Mesodermal cell (in vitro differentiated cells): ENCODE measurements at regions not wholly inside any gene's neighbourhood (a gene's known extent, or its start where the extent isn't known, plus 50 kb on each side); places are given as distances from the start of the nearest gene placed in this dataset.

Experiments used
- H3K27ac ChIP-seq: 2 replicates; pipeline ENCODE4 v1.7.0; 2013; ENCODE audit warnings: mild to moderate bottlenecking, low read depth, low read length, moderate library complexity; ENCODE audit not compliant: severe bottlenecking
- H3K36me3 ChIP-seq: 2 replicates; pipeline ENCODE4 v1.7.1; 2013; ENCODE audit warnings: mild to moderate bottlenecking, low read length, moderate library complexity; ENCODE audit not compliant: control insufficient read depth, insufficient read depth
- H3K4me1 ChIP-seq: one replicate; pipeline ENCODE4 v1.7.1; 2013; ENCODE audit warnings: mild to moderate bottlenecking, low read length; ENCODE audit not compliant: insufficient read depth, control insufficient read depth, poor library complexity, severe bottlenecking
- H3K4me3 ChIP-seq: 2 replicates; pipeline ENCODE4 v1.7.0; 2013; ENCODE audit warnings: low read length, control low read depth, mild to moderate bottlenecking; ENCODE audit not compliant: insufficient read depth, poor library complexity, severe bottlenecking; ENCODE audit errors: extremely low read depth
- H3K9me3 ChIP-seq: 2 replicates; pipeline ENCODE4 v1.7.1; 2013; ENCODE audit warnings: mild to moderate bottlenecking, low read length, moderate library complexity; ENCODE audit not compliant: control insufficient read depth
- WGBS, 2 experiments: methylation state at CpG; one replicate each; pipeline ENCODE4 v1.1.5; 2013; ENCODE audit warnings: missing lambda C conversion rate in 2 of 2; ENCODE audit not compliant: insufficient coverage in 2 of 2; 5-methylcytosine and 5-hydroxymethylcytosine counted together

GRCh38 chr6:168255283-168255881, 64.2 kb downstream of the DACT2 start:
- no peak overlapping the region for H3K4me3 ChIP-seq
- 93 to 100% methylated on average over 2 to 4 of the region's 4 CpGs for WGBS, 2 experiments
- no peaks in the 10 kb centered on the region for H3K4me1 ChIP-seq
- H3K9me3 ChIP-seq = peaks cover 3% of the 10 kb centered on the region
- no peaks in the 10 kb centered on the region for H3K36me3 ChIP-seq
- H3K27ac ChIP-seq = no peak overlapping the region

- Histone ChIP-seq H3K4me3 (no peak overlapping the region), H3K36me3 (no peaks in the 10 kb centered on the region), H3K4me1 (no peaks in the 10 kb centered on the region), H3K9me3 (peaks cover 3% of the 10 kb centered on the region), H3K27ac (no peak overlapping the region)
- 85 to 100% methylated on average over 4 of the region's 4 CpGs for WGBS, 2 experiments
Observed at GRCh38 chr6:168252267-168252666, 67.3 kb downstream of the DACT2 start.

GRCh38 chr6:168250250-168250649, 69.3 kb downstream of the DACT2 start:
- H3K9me3 ChIP-seq = peaks cover 3% of the 10 kb centered on the region
- WGBS, 2 experiments = 92 to 95% methylated on average over 8 to 10 of the region's 11 CpGs
- H3K27ac ChIP-seq = no peak overlapping the region

GRCh38 chr6:168249746-168250145, 69.8 kb downstream of the DACT2 start:
- Histone ChIP-seq H3K36me3 (no peaks in the 10 kb centered on the region), H3K27ac (no peak overlapping the region), H3K4me3 (no peak overlapping the region), H3K9me3 (peaks cover 3% of the 10 kb centered on the region), H3K4me1 (no peaks in the 10 kb centered on the region)
- WGBS, 2 experiments = 93 to 95% methylated on average over 13 of the region's 13 CpGs

More at GRCh38 chr6:168250250-168250649, 69.3 kb downstream of the DACT2 start:
- Histone ChIP-seq H3K36me3 (no peaks in the 10 kb centered on the region), H3K4me3 (no peak overlapping the region), H3K4me1 (no peaks in the 10 kb centered on the region)

GRCh38 chr6:168248148-168248620, 71.4 kb downstream of the DACT2 start:
- H3K9me3 ChIP-seq = no peaks in the 10 kb centered on the region
- 100% methylated on average over 1 to 3 of the region's 9 CpGs for WGBS, 2 experiments
- no peak overlapping the region for H3K27ac ChIP-seq
- H3K4me3 ChIP-seq = no peak overlapping the region
- no peaks in the 10 kb centered on the region for H3K4me1 ChIP-seq
- H3K36me3 ChIP-seq = no peaks in the 10 kb centered on the region

GRCh38 chr6:168247443-168248147, 72.0 kb downstream of the DACT2 start:
- WGBS, 2 experiments = 74 to 77% methylated on average over 12 of the region's 16 CpGs
- Histone ChIP-seq H3K4me3 (no peak overlapping the region), H3K36me3 (no peaks in the 10 kb centered on the region), H3K4me1 (no peaks in the 10 kb centered on the region), H3K27ac (no peak overlapping the region), H3K9me3 (no peaks in the 10 kb centered on the region)

GRCh38 chr6:168244961-168245551, 74.5 kb downstream of the DACT2 start:
- peaks cover 3% of the 10 kb centered on the region for H3K4me1 ChIP-seq
- no peak overlapping the region for H3K4me3 ChIP-seq
- no peak overlapping the region for H3K27ac ChIP-seq
- no peaks in the 10 kb centered on the region for H3K9me3 ChIP-seq
- no peaks in the 10 kb centered on the region for H3K36me3 ChIP-seq
- WGBS, 2 experiments = 87 to 98% methylated on average over 14 to 15 of the region's 17 CpGs

- H3K4me3 ChIP-seq = no peak overlapping the region
- no peak overlapping the region for H3K27ac ChIP-seq
- no peaks in the 10 kb centered on the region for H3K36me3 ChIP-seq
- H3K4me1 ChIP-seq = peaks cover 14% of the 10 kb centered on the region
- H3K9me3 ChIP-seq = no peaks in the 10 kb centered on the region
- 58 to 70% methylated on average over 4 to 5 of the region's 6 CpGs for WGBS, 2 experiments
Observed at GRCh38 chr6:168243812-168244376, 75.7 kb downstream of the DACT2 start.

GRCh38 chr6:168242940-168243225, 76.7 kb downstream of the DACT2 start:
- WGBS, 2 experiments = 92 to 93% methylated on average over 7 of the region's 8 CpGs
- H3K4me3 ChIP-seq = no peak overlapping the region
- H3K9me3 ChIP-seq = no peaks in the 10 kb centered on the region
- H3K4me1 ChIP-seq = peaks cover 15% of the 10 kb centered on the region
- no peak overlapping the region for H3K27ac ChIP-seq
- H3K36me3 ChIP-seq = no peaks in the 10 kb centered on the region

GRCh38 chr6:168242111-168242939, 77.3 kb downstream of the DACT2 start:
- WGBS, 2 experiments = 94 to 98% methylated on average over 5 to 7 of the region's 9 CpGs
- Histone ChIP-seq H3K27ac (no peak overlapping the region), H3K36me3 (no peaks in the 10 kb centered on the region), H3K4me3 (no peak overlapping the region), H3K9me3 (no peaks in the 10 kb centered on the region), H3K4me1 (peaks cover 15% of the 10 kb centered on the region)
